ENCODE measurements at regions not wholly inside any gene's neighbourhood (a gene's known extent, or its start where the extent isn't known, plus 50 kb on each side); places are given as distances from the start of the nearest gene placed in this dataset.

GRCh38 chr6:133644892-133645619, 243.9 kb upstream of the TCF21 start:
- H3K36me3 Mint-ChIP-seq: no peaks in the 10 kb centered on the region
- no peaks in the 10 kb centered on the region for H3K9me3 Mint-ChIP-seq (ENCODE audit: low read depth)
- H3K27ac Mint-ChIP-seq: no peak overlapping the region
- no peak overlapping the region for H3K4me3 Mint-ChIP-seq
- H3K4me1 Mint-ChIP-seq (ENCODE audit: low read depth): no peaks in the 10 kb centered on the region
- H3K27me3 Mint-ChIP-seq: peaks cover 5% of the 10 kb centered on the region

GRCh38 chr6:133645966-133646740, 242.8 kb upstream of the TCF21 start:
- Mint-ChIP-seq H3K4me1 (ENCODE audit: low read depth) (no peaks in the 10 kb centered on the region), H3K9me3 (ENCODE audit: low read depth) (no peaks in the 10 kb centered on the region), H3K27ac (no peak overlapping the region), H3K4me3 (no peak overlapping the region), H3K36me3 (no peaks in the 10 kb centered on the region), H3K27me3 (peaks cover 5% of the 10 kb centered on the region)

GRCh38 chr6:133648581-133648980, 240.3 kb upstream of the TCF21 start:
- H3K4me3 Mint-ChIP-seq: no peak overlapping the region
- H3K4me1 Mint-ChIP-seq (ENCODE audit: low read depth): no peaks in the 10 kb centered on the region
- H3K36me3 Mint-ChIP-seq: no peaks in the 10 kb centered on the region
- no peaks in the 10 kb centered on the region for H3K9me3 Mint-ChIP-seq (ENCODE audit: low read depth)
- no peak overlapping the region for H3K27ac Mint-ChIP-seq
- peaks cover 5% of the 10 kb centered on the region for H3K27me3 Mint-ChIP-seq

GRCh38 chr6:133671376-133671775, 217.5 kb upstream of the TCF21 start:
- H3K27me3 Mint-ChIP-seq: peaks cover 2% of the 10 kb centered on the region
- no peaks in the 10 kb centered on the region for H3K36me3 Mint-ChIP-seq
- no peak overlapping the region for H3K4me3 Mint-ChIP-seq
- no peaks in the 10 kb centered on the region for H3K4me1 Mint-ChIP-seq (ENCODE audit: low read depth)
- no peak overlapping the region for H3K27ac Mint-ChIP-seq
- H3K9me3 Mint-ChIP-seq (ENCODE audit: low read depth): no peaks in the 10 kb centered on the region

- H3K36me3 Mint-ChIP-seq: no peaks in the 10 kb centered on the region
Measured at GRCh38 chr6:133673056-133673455, 215.9 kb upstream of the TCF21 start.

GRCh38 chr6:133674661-133675060, 214.3 kb upstream of the TCF21 start:
- Mint-ChIP-seq H3K4me3 (no peak overlapping the region), H3K36me3 (no peaks in the 10 kb centered on the region)

More at GRCh38 chr6:133673056-133673455, 215.9 kb upstream of the TCF21 start:
- no peaks in the 10 kb centered on the region for H3K9me3 Mint-ChIP-seq (ENCODE audit: low read depth)
- no peak overlapping the region for H3K27ac Mint-ChIP-seq
- peaks cover 4% of the 10 kb centered on the region for H3K27me3 Mint-ChIP-seq
- no peak overlapping the region for H3K4me3 Mint-ChIP-seq
- no peaks in the 10 kb centered on the region for H3K4me1 Mint-ChIP-seq (ENCODE audit: low read depth)

GRCh38 chr6:133680994-133681393, 207.9 kb upstream of the TCF21 start:
- Mint-ChIP-seq H3K9me3 (ENCODE audit: low read depth) (no peaks in the 10 kb centered on the region), H3K4me3 (no peak overlapping the region), H3K27ac (no peak overlapping the region), H3K36me3 (no peaks in the 10 kb centered on the region), H3K4me1 (ENCODE audit: low read depth) (no peaks in the 10 kb centered on the region), H3K27me3 (peaks cover 2% of the 10 kb centered on the region)

More at GRCh38 chr6:133674661-133675060, 214.3 kb upstream of the TCF21 start:
- Mint-ChIP-seq H3K4me1 (ENCODE audit: low read depth) (no peaks in the 10 kb centered on the region), H3K27me3 (peaks cover 4% of the 10 kb centered on the region), H3K27ac (no peak overlapping the region), H3K9me3 (ENCODE audit: low read depth) (no peaks in the 10 kb centered on the region)

GRCh38 chr6:133681891-133682290, 207.0 kb upstream of the TCF21 start:
- no peaks in the 10 kb centered on the region for H3K4me1 Mint-ChIP-seq (ENCODE audit: low read depth)

GRCh38 chr6:133682506-133683307, 206.2 kb upstream of the TCF21 start:
- Mint-ChIP-seq H3K4me3 (no peak overlapping the region), H3K4me1 (ENCODE audit: low read depth) (no peaks in the 10 kb centered on the region), H3K27ac (no peak overlapping the region), H3K36me3 (no peaks in the 10 kb centered on the region), H3K27me3 (no peaks in the 10 kb centered on the region), H3K9me3 (ENCODE audit: low read depth) (no peaks in the 10 kb centered on the region)

More at GRCh38 chr6:133681891-133682290, 207.0 kb upstream of the TCF21 start:
- Mint-ChIP-seq H3K27ac (no peak overlapping the region), H3K4me3 (no peak overlapping the region), H3K9me3 (ENCODE audit: low read depth) (no peaks in the 10 kb centered on the region), H3K36me3 (no peaks in the 10 kb centered on the region), H3K27me3 (peaks cover 2% of the 10 kb centered on the region)

GRCh38 chr6:133683308-133683580, 205.7 kb upstream of the TCF21 start:
- Mint-ChIP-seq H3K27ac (no peak overlapping the region), H3K36me3 (no peaks in the 10 kb centered on the region), H3K4me3 (no peak overlapping the region), H3K4me1 (ENCODE audit: low read depth) (no peaks in the 10 kb centered on the region), H3K27me3 (no peaks in the 10 kb centered on the region), H3K9me3 (ENCODE audit: low read depth) (no peaks in the 10 kb centered on the region)

GRCh38 chr6:133683606-133684005, 205.3 kb upstream of the TCF21 start:
- H3K27ac Mint-ChIP-seq: no peak overlapping the region
- H3K9me3 Mint-ChIP-seq (ENCODE audit: low read depth): no peaks in the 10 kb centered on the region
- no peaks in the 10 kb centered on the region for H3K36me3 Mint-ChIP-seq
- no peaks in the 10 kb centered on the region for H3K4me1 Mint-ChIP-seq (ENCODE audit: low read depth)
- H3K27me3 Mint-ChIP-seq: no peaks in the 10 kb centered on the region
- H3K4me3 Mint-ChIP-seq: no peak overlapping the region

- H3K4me1 Mint-ChIP-seq (ENCODE audit: low read depth): no peaks in the 10 kb centered on the region
- H3K27ac Mint-ChIP-seq: no peak overlapping the region
- H3K36me3 Mint-ChIP-seq: no peaks in the 10 kb centered on the region
- no peak overlapping the region for H3K4me3 Mint-ChIP-seq
- peaks cover 2% of the 10 kb centered on the region for H3K27me3 Mint-ChIP-seq
- no peaks in the 10 kb centered on the region for H3K9me3 Mint-ChIP-seq (ENCODE audit: low read depth)
Measured at GRCh38 chr6:133688705-133689492, 200.0 kb upstream of the TCF21 start.

GRCh38 chr6:133689863-133690262, 199.1 kb upstream of the TCF21 start:
- H3K27me3 Mint-ChIP-seq: peaks cover 2% of the 10 kb centered on the region
- H3K9me3 Mint-ChIP-seq (ENCODE audit: low read depth): no peaks in the 10 kb centered on the region
- H3K27ac Mint-ChIP-seq: no peak overlapping the region
- no peaks in the 10 kb centered on the region for H3K4me1 Mint-ChIP-seq (ENCODE audit: low read depth)
- no peaks in the 10 kb centered on the region for H3K36me3 Mint-ChIP-seq
- H3K4me3 Mint-ChIP-seq: no peak overlapping the region

- peaks cover 5% of the 10 kb centered on the region for H3K9me3 Mint-ChIP-seq (ENCODE audit: low read depth)
- no peak overlapping the region for H3K4me3 Mint-ChIP-seq
- H3K4me1 Mint-ChIP-seq (ENCODE audit: low read depth): no peaks in the 10 kb centered on the region
- no peak overlapping the region for H3K27ac Mint-ChIP-seq
- peaks cover 5% of the 10 kb centered on the region for H3K27me3 Mint-ChIP-seq
- no peaks in the 10 kb centered on the region for H3K36me3 Mint-ChIP-seq
Measured at GRCh38 chr6:133693565-133693964, 195.3 kb upstream of the TCF21 start.
